ENCODE measurements at regions not wholly inside any gene's neighbourhood (a gene's known extent, or its start where the extent isn't known, plus 50 kb on each side); places are given as distances from the start of the nearest gene placed in this dataset.

DNA sequence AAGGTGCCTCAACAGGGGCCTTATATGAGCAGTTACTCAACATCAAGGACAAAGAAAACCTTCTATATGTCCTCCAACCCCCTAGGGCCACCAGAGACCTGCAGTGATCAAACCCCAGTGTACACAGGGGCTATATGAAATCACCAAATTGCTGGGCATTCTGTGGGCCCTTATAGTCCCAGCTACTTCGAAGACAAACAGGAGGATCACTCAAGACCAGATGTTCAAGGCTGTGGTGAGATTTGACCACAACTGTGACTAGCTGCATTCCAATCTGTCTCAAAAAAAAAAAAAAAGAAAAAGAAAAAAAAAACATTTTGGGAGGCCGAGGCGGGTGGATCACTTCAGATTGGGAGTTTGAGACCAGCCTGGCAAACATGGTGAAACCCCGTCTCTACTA is 51.0 kb upstream of the PRB2 start:
- CTCF ChIA-PET = no interaction called here
- no peak for DNase-seq (ENCODE audit: low spot score)
- no peak for TF ChIP-seq CTCF (conservative IDR thresholded peaks at IDR 0.05; ENCODE audit: low read depth)
- H3K27ac ChIP-seq = no peak overlapping the region
- POLR2A ChIA-PET (ENCODE audit: low non-redundant PET) = no interaction called here

GRCh38 chr12:11457996-11458645 is 62.8 kb upstream of the PRB2 start:
- ChIA-PET POLR2A (ENCODE audit: low non-redundant PET) (no interaction called here), CTCF (no interaction called here)
- no peak for TF ChIP-seq CTCF (conservative IDR thresholded peaks at IDR 0.05; ENCODE audit: low read depth)
- no peak for DNase-seq (ENCODE audit: low spot score)
- H3K27ac ChIP-seq = no peak overlapping the region

DNA sequence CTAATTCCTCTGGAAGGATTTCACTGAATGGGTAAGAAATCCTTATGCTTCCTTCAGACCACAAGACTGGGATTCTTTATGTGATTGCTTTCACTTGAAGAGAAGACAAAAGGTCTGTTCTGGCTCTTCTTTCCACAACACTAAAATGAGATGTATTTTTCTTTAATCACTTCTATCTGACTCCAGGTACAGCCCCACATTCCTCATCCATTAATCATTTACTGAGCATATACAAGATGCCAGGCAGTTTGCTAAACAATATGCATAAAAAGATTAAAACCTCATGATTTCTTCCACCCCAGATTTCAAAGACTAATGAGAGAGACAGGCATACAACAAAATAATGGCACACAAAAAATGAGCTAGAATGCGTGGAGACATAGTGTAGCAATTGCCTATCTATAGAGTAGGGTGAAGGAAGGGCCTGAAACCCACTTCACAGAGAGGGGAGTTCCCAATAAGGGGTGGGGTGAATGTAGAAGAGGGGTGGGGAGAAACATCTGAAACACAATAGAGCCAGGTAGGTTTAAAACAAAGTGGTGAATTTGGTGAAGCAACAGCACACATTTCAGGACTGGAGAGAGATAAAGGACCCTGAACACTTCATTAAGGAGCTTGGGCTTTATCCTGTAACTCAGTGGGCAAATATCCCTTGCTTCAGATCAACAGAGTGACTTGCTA is 65.1 kb upstream of the PRB2 start:
- no peak overlapping the region for H3K27ac ChIP-seq
- no peak for TF ChIP-seq CTCF (conservative IDR thresholded peaks at IDR 0.05; ENCODE audit: low read depth)
- peak; percentile 46 for DNase-seq (ENCODE audit: low spot score)
- ChIA-PET POLR2A (ENCODE audit: low non-redundant PET) (no interaction called here), CTCF (no interaction called here)

- no peak for TF ChIP-seq CTCF (conservative IDR thresholded peaks at IDR 0.05; ENCODE audit: low read depth)
- ChIA-PET CTCF (interaction anchor here (0.5 kb wide), 1 partner anchor 19 kb away, joined by 3 read pairs; no protein-coding TSS in a partner anchor), POLR2A (ENCODE audit: low non-redundant PET) (no interaction called here)
- H3K27ac ChIP-seq = no peak overlapping the region
- no peak for DNase-seq (ENCODE audit: low spot score)
Measured at GRCh38 chr12:11461433-11461832, 66.1 kb upstream of the PRB2 start.

DNA sequence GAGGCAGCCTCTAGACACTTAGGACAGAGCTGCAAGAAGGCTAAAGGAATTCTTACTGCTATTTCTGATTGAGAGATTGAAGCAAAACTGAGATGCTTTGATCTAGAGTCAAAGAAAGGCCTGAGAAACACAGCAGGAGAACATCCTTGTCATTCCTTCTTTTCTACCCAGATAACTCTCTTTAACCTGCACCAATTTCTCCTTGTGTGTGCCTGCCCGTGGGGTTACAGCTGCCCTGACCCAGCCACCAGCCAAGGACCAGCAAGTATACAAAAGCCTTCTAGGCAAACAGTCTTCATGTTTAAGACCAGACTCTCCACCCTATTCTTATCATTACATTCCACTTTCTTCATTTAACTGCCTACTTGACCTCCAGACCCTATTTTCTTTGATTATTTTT is 81.7 kb upstream of the PRB2 start:
- no peak for TF ChIP-seq CTCF (conservative IDR thresholded peaks at IDR 0.05; ENCODE audit: low read depth)
- H3K27ac ChIP-seq = no peak overlapping the region
- ChIA-PET POLR2A (ENCODE audit: low non-redundant PET) (no interaction called here), CTCF (interaction anchor here (0.7 kb wide), 1 partner anchor 1719 kb away, joined by 3 read pairs; no protein-coding TSS in a partner anchor)
- no peak for DNase-seq (ENCODE audit: low spot score)

DNA sequence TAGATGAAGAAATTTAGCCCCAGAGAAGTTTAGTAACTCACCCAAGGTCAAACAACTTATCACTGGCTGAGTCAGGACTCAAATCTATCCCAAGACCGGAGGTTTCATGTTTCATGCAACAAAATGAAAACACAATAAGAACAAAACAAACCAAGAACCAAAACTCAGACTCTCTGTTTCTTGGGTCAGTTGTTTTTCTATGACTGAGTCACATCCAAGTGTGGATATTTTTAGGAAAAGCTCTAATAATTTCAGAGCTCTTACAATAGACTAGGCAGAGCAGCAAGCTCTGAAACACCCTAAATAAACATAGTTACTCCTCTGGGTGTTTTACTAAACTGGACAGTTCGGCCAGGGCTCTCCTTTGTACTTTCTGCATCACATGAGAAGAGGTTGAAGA is 87.6 kb upstream of the PRB2 start:
- TF ChIP-seq CTCF (conservative IDR thresholded peaks at IDR 0.05; ENCODE audit: low read depth) = no peak
- no peak for DNase-seq (ENCODE audit: low spot score)
- ChIA-PET POLR2A (ENCODE audit: low non-redundant PET) (no interaction called here), CTCF (interaction anchor here (4.1 kb wide), 1 partner anchor 254 kb away, joined by 17 read pairs; no protein-coding TSS in a partner anchor)
- no peak overlapping the region for H3K27ac ChIP-seq
